Transverse colon (tissue), 4 donors: ENCODE measurements at regions not wholly inside any gene's neighbourhood (a gene's known extent, or its start where the extent isn't known, plus 50 kb on each side); places are given as distances from the start of the nearest gene placed in this dataset.

ENCODE experiments used
- DNase-seq: peaks from one replicate; pipeline ENCODE4 v3.0.0-alpha.2; 2019
- H3K27ac ChIP-seq, 4 donors: fragments of 200-600 bp; sonication (generic); 2 replicates each; pipeline ENCODE4 v1.5.1; 2016 to 2018; ENCODE audit warnings: inconsistent platforms in 4 of 4
- H3K27me3 ChIP-seq: fragments of 200-600 bp; sonication (generic); 2 replicates; pipeline ENCODE4 v1.5.1; 2017; ENCODE audit warnings: inconsistent platforms
- H3K36me3 ChIP-seq, 4 donors: fragments of 200-600 bp; sonication (generic); 2 replicates each; pipeline ENCODE4 v1.5.1; 2017 to 2019; ENCODE audit warnings: inconsistent platforms in 4 of 4
- H3K4me1 ChIP-seq, 4 donors: fragments of 200-600 bp; sonication (generic); 2 replicates each; pipeline ENCODE4 v1.5.1; 2017 to 2020; ENCODE audit warnings: inconsistent platforms in 4 of 4
- H3K4me3 ChIP-seq, 4 donors: fragments of 200-600 bp; sonication (generic); 1 replicate in 1 of 4; 2 replicates in 3 of 4; pipeline versions ENCODE4 v1.5.1 to v1.6.1; 2017 to 2019; ENCODE audit warnings: inconsistent platforms in 4 of 4
- H3K9me3 ChIP-seq, 2 donors: fragments of 200-600 bp; sonication (generic); 2 replicates each; pipeline ENCODE4 v1.5.1; 2017 to 2019; ENCODE audit warnings: inconsistent platforms in 2 of 2
- CTCF ChIP-seq, 5 experiments: fragments of 200-600 bp in 3 of 5; fragments of 450-650 bp in 2 of 5; sonication (generic) in 3 of 5; IDR thresholded peaks; 1 replicate in 2 of 5; 2 replicates in 3 of 5; pipeline ENCODE4 v1.5.1; 2016 to 2017; ENCODE audit warnings: antibody characterized with exemption in 5 of 5, inconsistent platforms in 3 of 5, mild to moderate bottlenecking in 2 of 5, moderate library complexity in 1 of 5
- EP300 ChIP-seq: sonication (generic); formaldehyde crosslinking; IDR thresholded peaks from one replicate; pipeline ENCODE4 v1.6.1; 2017; ENCODE audit warnings: antibody characterized with exemption, low read depth
- POLR2A ChIP-seq: fragments of 450-650 bp; IDR thresholded peaks from one replicate; pipeline ENCODE4 v1.6.1; 2016; ENCODE audit warnings: antibody characterized with exemption, mild to moderate bottlenecking, moderate library complexity
- POLR2AphosphoS5 ChIP-seq, 3 donors: sonication (generic); formaldehyde crosslinking; IDR thresholded peaks; one replicate each; pipeline ENCODE4 v1.6.1; 2016; ENCODE audit warnings: antibody characterized with exemption in 3 of 3
- WGBS, 2 donors: methylation state at CpG; one replicate each; pipeline ENCODE4 v1.1.5; 2018; ENCODE audit warnings: low coverage in 1 of 2; 5-methylcytosine and 5-hydroxymethylcytosine counted together
- in situ Hi-C, 4 donors: fragments of 200-750 bp; cut with MboI; loops; one replicate each; pipeline versions ENCODE4 v1.15.0 to v1.15.1; 2017; ENCODE audit warnings: low sequenced_read_pairs in 3 of 4, low pct_ligation_motif_present in 1 of 4, low pct_unique_long_range_greater_than_20kb in 1 of 4
- intact Hi-C: fragments of 100-400 bp; cut with DNase I; formaldehyde crosslinking; loops from one replicate; pipeline ENCODE4 v1.15.1; 2023; ENCODE audit warnings: low total_unique reads

DNA sequence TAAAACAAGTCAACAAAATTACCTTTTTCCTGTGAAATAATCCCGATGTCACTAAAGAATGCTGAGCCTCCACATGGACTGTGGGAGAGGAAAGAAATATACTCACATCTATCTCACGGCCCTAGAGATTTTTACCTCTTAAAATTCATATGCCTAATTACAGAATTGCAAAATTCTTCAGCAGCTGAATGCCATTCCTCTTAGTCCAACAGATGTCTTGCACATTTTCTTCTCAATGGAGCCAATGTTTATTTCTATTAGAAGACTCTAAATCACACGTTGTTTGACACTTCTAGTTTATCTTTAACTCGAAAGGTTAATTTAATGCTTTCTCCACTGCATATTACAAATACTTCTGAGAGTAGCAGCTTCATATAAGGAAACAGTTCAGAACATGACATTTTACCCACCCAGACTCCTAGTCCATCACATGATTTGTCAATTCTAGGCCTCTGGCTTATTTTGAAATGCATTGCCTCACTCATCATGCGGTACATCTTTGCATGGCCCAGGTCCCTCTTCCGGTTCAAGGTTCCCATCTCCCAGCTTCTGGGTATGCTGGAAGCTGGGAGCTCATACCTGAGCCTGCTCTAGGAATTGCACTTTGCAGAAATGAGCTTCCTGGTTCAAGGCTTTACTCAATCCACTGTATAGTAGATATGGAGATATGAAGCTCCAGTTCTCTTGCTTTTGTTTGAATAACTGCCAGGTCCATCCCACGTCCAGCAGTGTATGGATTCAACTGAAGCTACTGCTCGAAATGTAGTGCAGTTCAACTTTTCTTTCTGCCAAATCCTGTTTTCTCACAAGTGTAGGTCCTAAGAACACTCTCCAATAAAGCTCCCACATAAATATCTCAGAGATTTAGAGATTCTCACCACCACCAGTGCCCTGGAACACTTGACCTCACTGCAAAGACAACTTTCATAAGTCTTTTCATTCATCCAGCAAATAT lies 306.2 kb downstream of the GPR37 start:
- in situ Hi-C loops: no loop called here
- Histone ChIP-seq H3K4me3 (no peak overlapping the region), H3K36me3 (no peaks in the 10 kb centered on the region), H3K4me1 (no peaks in the 10 kb centered on the region), H3K27ac (peak overlapping the region in 2 of 4 donors; percentile 4 to 46), H3K27me3 (no peaks in the 10 kb centered on the region), H3K9me3 (no peaks in the 10 kb centered on the region)
- DNase-seq: no peak
- TF ChIP-seq CTCF (IDR thresholded peaks at IDR 0.05) (no peak), POLR2AphosphoS5 (IDR thresholded peaks at IDR 0.05) (peak in 2 of 3 donors; percentile 24 to 28)
- intact Hi-C loops: no loop called here
- 42 to 49% methylated on average over 5 to 8 of the region's 8 CpGs for WGBS, 2 donors

DNA sequence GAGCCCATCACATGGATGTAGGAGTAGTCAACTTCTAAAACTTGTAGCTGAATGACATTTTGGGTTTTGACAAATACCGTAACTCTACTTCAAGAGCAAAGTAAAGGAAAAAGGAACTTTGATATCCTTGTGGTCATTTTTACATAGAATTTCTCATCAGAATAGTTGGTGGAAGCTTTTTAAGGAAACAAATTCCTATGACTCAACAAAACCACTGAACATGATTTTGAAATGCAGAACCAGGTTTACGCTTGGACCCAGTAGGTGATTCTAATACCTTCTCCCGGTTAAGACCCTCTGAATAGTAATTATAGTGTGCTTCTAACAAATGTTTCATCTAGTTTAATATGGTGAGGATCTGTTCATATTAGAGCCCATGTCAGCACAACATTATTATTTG lies 307.8 kb downstream of the GPR37 start:
- intact Hi-C loops: no loop called here

GRCh38 chr7:124456286-124456685 lies 309.3 kb downstream of the GPR37 start:
- Histone ChIP-seq H3K9me3 (no peaks in the 10 kb centered on the region), H3K4me3 (no peak overlapping the region), H3K27ac (no peak overlapping the region), H3K36me3 (no peaks in the 10 kb centered on the region), H3K27me3 (no peaks in the 10 kb centered on the region), H3K4me1 (no peaks in the 10 kb centered on the region)
- in situ Hi-C loops (no loop called here), intact Hi-C loops (no loop called here)
- 90 to 100% methylated on average over 3 of the region's 3 CpGs for WGBS, 2 donors
- no peak for TF ChIP-seq EP300
- TF ChIP-seq CTCF (IDR thresholded peaks at IDR 0.05): no peak
- TF ChIP-seq POLR2AphosphoS5 (IDR thresholded peaks at IDR 0.05): no peak
- TF ChIP-seq POLR2A: no peak
- no peak for DNase-seq

More for the DNA sequence above, 307.8 kb downstream of the GPR37 start:
- Histone ChIP-seq H3K4me1 (no peaks in the 10 kb centered on the region), H3K9me3 (no peaks in the 10 kb centered on the region), H3K36me3 (no peaks in the 10 kb centered on the region), H3K4me3 (no peak overlapping the region), H3K27ac (no peak overlapping the region), H3K27me3 (no peaks in the 10 kb centered on the region)
- no peak for DNase-seq
- TF ChIP-seq POLR2A (no peak), EP300 (no peak), POLR2AphosphoS5 (IDR thresholded peaks at IDR 0.05) (no peak), CTCF (IDR thresholded peaks at IDR 0.05) (no peak)
- 85 to 91% methylated on average over 3 of the region's 3 CpGs for WGBS, 2 donors
- in situ Hi-C loops: no loop called here

GRCh38 chr7:124452186-124452585 lies 313.4 kb downstream of the GPR37 start:
- 22 to 39% methylated on average over 4 of the region's 4 CpGs for WGBS, 2 donors

More at GRCh38 chr7:124452186-124452585, 313.4 kb downstream of the GPR37 start:
- in situ Hi-C loops (no loop called here), intact Hi-C loops (loop anchor here (5.0 kb wide), 1 partner anchor 405 kb away; no protein-coding TSS in a partner anchor)
- Histone ChIP-seq H3K4me3 (no peak overlapping the region), H3K27me3 (no peaks in the 10 kb centered on the region), H3K4me1 (no peaks in the 10 kb centered on the region), H3K36me3 (no peaks in the 10 kb centered on the region), H3K9me3 (no peaks in the 10 kb centered on the region), H3K27ac (no peak overlapping the region)
- no peak for DNase-seq
- TF ChIP-seq POLR2A: no peak
- no peak for TF ChIP-seq EP300
- no peak for TF ChIP-seq POLR2AphosphoS5 (IDR thresholded peaks at IDR 0.05)
- no peak for TF ChIP-seq CTCF (IDR thresholded peaks at IDR 0.05)
